ENCODE measurements at regions not wholly inside any gene's neighbourhood (a gene's known extent, or its start where the extent isn't known, plus 50 kb on each side); places are given as distances from the start of the nearest gene placed in this dataset.

GRCh38 chr11:97729546-97730272, 1291.0 kb upstream of the CNTN5 start:
- TF ChIP-seq POLR2A (IDR thresholded peaks at IDR 0.05) (no peak), CTCF (IDR thresholded peaks at IDR 0.05) (no peak)
